ENCODE measurements at regions not wholly inside any gene's neighbourhood (a gene's known extent, or its start where the extent isn't known, plus 50 kb on each side); places are given as distances from the start of the nearest gene placed in this dataset.

- Histone ChIP-seq H2AFZ (ENCODE audit: low read length, unreplicated experiment) (no peak overlapping the region), H3K79me2 (ENCODE audit: control insufficient read depth, insufficient read depth, low read length, unreplicated experiment) (no peaks in the 10 kb centered on the region), H3K27ac (ENCODE audit: low read depth, low read length) (no peak overlapping the region), H3K36me3 (ENCODE audit: insufficient read depth, low read length) (no peaks in the 10 kb centered on the region), H3K4me3 (ENCODE audit: low read depth, low read length) (no peak overlapping the region), H3K27me3 (ENCODE audit: insufficient read depth, low read length) (no peaks in the 10 kb centered on the region), H3K4me1 (ENCODE audit: control insufficient read depth, insufficient read depth, low read length, unreplicated experiment) (no peaks in the 10 kb centered on the region)
These were observed 995.4 kb upstream of the LRRN3 start for GRCh38 chr7:110095372-110096052.

GRCh38 chr7:110104243-110104642, 986.7 kb upstream of the LRRN3 start:
- H3K36me3 ChIP-seq (ENCODE audit: insufficient read depth, low read length): no peaks in the 10 kb centered on the region
- no peaks in the 10 kb centered on the region for H3K27me3 ChIP-seq (ENCODE audit: insufficient read depth, low read length)
- H3K4me1 ChIP-seq (ENCODE audit: control insufficient read depth, insufficient read depth, low read length, unreplicated experiment): no peaks in the 10 kb centered on the region
- H3K4me3 ChIP-seq (ENCODE audit: low read depth, low read length): no peak overlapping the region
- H2AFZ ChIP-seq (ENCODE audit: low read length, unreplicated experiment): no peak overlapping the region
- no peaks in the 10 kb centered on the region for H3K79me2 ChIP-seq (ENCODE audit: control insufficient read depth, insufficient read depth, low read length, unreplicated experiment)
- no peak overlapping the region for H3K27ac ChIP-seq (ENCODE audit: low read depth, low read length)

DNA sequence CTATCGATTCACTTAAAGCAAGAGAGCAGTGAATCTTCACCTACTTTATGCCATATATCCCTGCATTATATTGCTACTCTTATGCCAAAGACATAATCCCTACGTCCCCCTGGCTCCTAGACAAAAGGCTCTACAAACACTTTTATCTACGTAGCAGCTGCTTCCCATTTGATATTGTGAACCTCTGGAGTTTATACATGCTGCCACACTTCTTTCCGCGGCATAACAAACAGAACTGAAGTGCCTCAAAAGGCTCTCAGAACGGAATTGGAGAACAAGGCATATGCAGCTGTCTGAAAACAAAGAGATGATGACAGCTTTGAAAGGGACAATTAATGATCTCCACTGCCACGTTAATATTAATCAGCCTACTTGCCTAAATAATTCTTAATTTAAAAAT, 985.6 kb upstream of the LRRN3 start:
- Histone ChIP-seq H3K4me1 (ENCODE audit: control insufficient read depth, insufficient read depth, low read length, unreplicated experiment) (no peaks in the 10 kb centered on the region), H2AFZ (ENCODE audit: low read length, unreplicated experiment) (no peak overlapping the region), H3K27ac (ENCODE audit: low read depth, low read length) (no peak overlapping the region), H3K4me3 (ENCODE audit: low read depth, low read length) (no peak overlapping the region), H3K79me2 (ENCODE audit: control insufficient read depth, insufficient read depth, low read length, unreplicated experiment) (no peaks in the 10 kb centered on the region), H3K36me3 (ENCODE audit: insufficient read depth, low read length) (no peaks in the 10 kb centered on the region), H3K27me3 (ENCODE audit: insufficient read depth, low read length) (no peaks in the 10 kb centered on the region)

- no peak overlapping the region for H3K27ac ChIP-seq (ENCODE audit: low read depth, low read length)
- H3K36me3 ChIP-seq (ENCODE audit: insufficient read depth, low read length): no peaks in the 10 kb centered on the region
- no peaks in the 10 kb centered on the region for H3K4me1 ChIP-seq (ENCODE audit: control insufficient read depth, insufficient read depth, low read length, unreplicated experiment)
- no peak overlapping the region for H3K4me3 ChIP-seq (ENCODE audit: low read depth, low read length)
- H2AFZ ChIP-seq (ENCODE audit: low read length, unreplicated experiment): no peak overlapping the region
- H3K27me3 ChIP-seq (ENCODE audit: insufficient read depth, low read length): no peaks in the 10 kb centered on the region
- H3K79me2 ChIP-seq (ENCODE audit: control insufficient read depth, insufficient read depth, low read length, unreplicated experiment): no peaks in the 10 kb centered on the region
These were observed 985.1 kb upstream of the LRRN3 start for GRCh38 chr7:110105840-110106239.

- no peak overlapping the region for H2AFZ ChIP-seq (ENCODE audit: low read length, unreplicated experiment)
- no peaks in the 10 kb centered on the region for H3K27me3 ChIP-seq (ENCODE audit: insufficient read depth, low read length)
- H3K4me3 ChIP-seq (ENCODE audit: low read depth, low read length): no peak overlapping the region
- H3K27ac ChIP-seq (ENCODE audit: low read depth, low read length): no peak overlapping the region
- no peaks in the 10 kb centered on the region for H3K4me1 ChIP-seq (ENCODE audit: control insufficient read depth, insufficient read depth, low read length, unreplicated experiment)
- no peaks in the 10 kb centered on the region for H3K79me2 ChIP-seq (ENCODE audit: control insufficient read depth, insufficient read depth, low read length, unreplicated experiment)
- H3K36me3 ChIP-seq (ENCODE audit: insufficient read depth, low read length): no peaks in the 10 kb centered on the region
These were observed 970.9 kb upstream of the LRRN3 start for GRCh38 chr7:110119883-110120581.

- H3K4me3 ChIP-seq (ENCODE audit: low read depth, low read length): no peak overlapping the region
- H3K4me1 ChIP-seq (ENCODE audit: control insufficient read depth, insufficient read depth, low read length, unreplicated experiment): no peaks in the 10 kb centered on the region
- H3K27ac ChIP-seq (ENCODE audit: low read depth, low read length): no peak overlapping the region
- H3K27me3 ChIP-seq (ENCODE audit: insufficient read depth, low read length): no peaks in the 10 kb centered on the region
- H2AFZ ChIP-seq (ENCODE audit: low read length, unreplicated experiment): no peak overlapping the region
- H3K79me2 ChIP-seq (ENCODE audit: control insufficient read depth, insufficient read depth, low read length, unreplicated experiment): no peaks in the 10 kb centered on the region
- H3K36me3 ChIP-seq (ENCODE audit: insufficient read depth, low read length): no peaks in the 10 kb centered on the region
These were observed 961.8 kb upstream of the LRRN3 start for GRCh38 chr7:110129159-110129558.

- Histone ChIP-seq H3K4me1 (ENCODE audit: control insufficient read depth, insufficient read depth, low read length, unreplicated experiment) (no peaks in the 10 kb centered on the region), H3K36me3 (ENCODE audit: insufficient read depth, low read length) (no peaks in the 10 kb centered on the region), H3K79me2 (ENCODE audit: control insufficient read depth, insufficient read depth, low read length, unreplicated experiment) (no peaks in the 10 kb centered on the region), H2AFZ (ENCODE audit: low read length, unreplicated experiment) (no peak overlapping the region), H3K4me3 (ENCODE audit: low read depth, low read length) (no peak overlapping the region), H3K27me3 (ENCODE audit: insufficient read depth, low read length) (no peaks in the 10 kb centered on the region), H3K27ac (ENCODE audit: low read depth, low read length) (no peak overlapping the region)
These were observed 960.3 kb upstream of the LRRN3 start for GRCh38 chr7:110130669-110131068.

DNA sequence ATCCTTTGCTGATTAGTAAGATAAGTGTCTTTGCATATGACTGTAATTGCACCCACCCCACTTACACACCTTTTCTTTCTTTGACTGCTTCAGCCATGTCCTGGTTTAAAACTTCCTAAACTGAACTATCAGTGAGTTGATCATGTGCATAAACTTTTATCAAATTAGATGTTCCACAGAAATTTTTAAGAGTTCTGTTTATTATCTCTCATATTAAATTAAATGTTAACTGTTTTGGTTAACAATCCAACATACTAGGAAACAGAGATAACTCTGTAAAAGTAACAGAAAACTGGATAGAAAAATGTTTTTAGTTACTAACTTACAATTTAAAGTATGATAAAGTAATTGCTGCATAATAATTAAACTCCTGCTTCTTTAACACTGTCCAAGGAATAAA, 959.6 kb upstream of the LRRN3 start:
- Histone ChIP-seq H3K4me1 (ENCODE audit: control insufficient read depth, insufficient read depth, low read length, unreplicated experiment) (no peaks in the 10 kb centered on the region), H3K4me3 (ENCODE audit: low read depth, low read length) (no peak overlapping the region), H3K79me2 (ENCODE audit: control insufficient read depth, insufficient read depth, low read length, unreplicated experiment) (no peaks in the 10 kb centered on the region), H3K27me3 (ENCODE audit: insufficient read depth, low read length) (no peaks in the 10 kb centered on the region), H2AFZ (ENCODE audit: low read length, unreplicated experiment) (no peak overlapping the region), H3K36me3 (ENCODE audit: insufficient read depth, low read length) (no peaks in the 10 kb centered on the region), H3K27ac (ENCODE audit: low read depth, low read length) (no peak overlapping the region)

- no peaks in the 10 kb centered on the region for H3K4me1 ChIP-seq (ENCODE audit: control insufficient read depth, insufficient read depth, low read length, unreplicated experiment)
- H3K36me3 ChIP-seq (ENCODE audit: insufficient read depth, low read length): no peaks in the 10 kb centered on the region
- no peak overlapping the region for H2AFZ ChIP-seq (ENCODE audit: low read length, unreplicated experiment)
- no peaks in the 10 kb centered on the region for H3K27me3 ChIP-seq (ENCODE audit: insufficient read depth, low read length)
- no peak overlapping the region for H3K27ac ChIP-seq (ENCODE audit: low read depth, low read length)
- no peak overlapping the region for H3K4me3 ChIP-seq (ENCODE audit: low read depth, low read length)
- no peaks in the 10 kb centered on the region for H3K79me2 ChIP-seq (ENCODE audit: control insufficient read depth, insufficient read depth, low read length, unreplicated experiment)
These were observed 951.9 kb upstream of the LRRN3 start for GRCh38 chr7:110139056-110139455.

- no peaks in the 10 kb centered on the region for H3K4me1 ChIP-seq (ENCODE audit: control insufficient read depth, insufficient read depth, low read length, unreplicated experiment)
- no peaks in the 10 kb centered on the region for H3K27me3 ChIP-seq (ENCODE audit: insufficient read depth, low read length)
- H3K4me3 ChIP-seq (ENCODE audit: low read depth, low read length): no peak overlapping the region
- H3K27ac ChIP-seq (ENCODE audit: low read depth, low read length): no peak overlapping the region
- H2AFZ ChIP-seq (ENCODE audit: low read length, unreplicated experiment): no peak overlapping the region
- no peaks in the 10 kb centered on the region for H3K79me2 ChIP-seq (ENCODE audit: control insufficient read depth, insufficient read depth, low read length, unreplicated experiment)
- H3K36me3 ChIP-seq (ENCODE audit: insufficient read depth, low read length): no peaks in the 10 kb centered on the region
These were observed 947.9 kb upstream of the LRRN3 start for GRCh38 chr7:110142939-110143526.

- H2AFZ ChIP-seq (ENCODE audit: low read length, unreplicated experiment): no peak overlapping the region
- H3K27ac ChIP-seq (ENCODE audit: low read depth, low read length): no peak overlapping the region
- no peaks in the 10 kb centered on the region for H3K36me3 ChIP-seq (ENCODE audit: insufficient read depth, low read length)
- no peaks in the 10 kb centered on the region for H3K79me2 ChIP-seq (ENCODE audit: control insufficient read depth, insufficient read depth, low read length, unreplicated experiment)
- H3K27me3 ChIP-seq (ENCODE audit: insufficient read depth, low read length): no peaks in the 10 kb centered on the region
- H3K4me1 ChIP-seq (ENCODE audit: control insufficient read depth, insufficient read depth, low read length, unreplicated experiment): no peaks in the 10 kb centered on the region
- no peak overlapping the region for H3K4me3 ChIP-seq (ENCODE audit: low read depth, low read length)
These were observed 946.3 kb upstream of the LRRN3 start for GRCh38 chr7:110144599-110144998.

Measured in ACC112 (cell line).